ENCODE measurements at regions not wholly inside any gene's neighbourhood (a gene's known extent, or its start where the extent isn't known, plus 50 kb on each side); places are given as distances from the start of the nearest gene placed in this dataset.

- no peak for TF ChIP-seq CTCF (conservative IDR thresholded peaks at IDR 0.05 in 1 of 2, IDR thresholded peaks at IDR 0.05 in 1 of 2; ENCODE audit: extremely low read depth in 1 of 2, insufficient read depth in 1 of 2, low read depth in 1 of 2, low read length in 2 of 2)
- TF ChIP-seq EZH2 (IDR thresholded peaks at IDR 0.05; ENCODE audit: borderline replicate concordance, low read length), result no peak
These were observed 234.9 kb upstream of the GIMD1 start for GRCh38 chr4:106603471-106603870.

Measured in mammary epithelial cell (primary cell).